ENCODE measurements at regions not wholly inside any gene's neighbourhood (a gene's known extent, or its start where the extent isn't known, plus 50 kb on each side); places are given as distances from the start of the nearest gene placed in this dataset.
A peak's percentile ranks its signal among the peaks of the same experiment; 100 is the strongest.
"Not testable (repeated sequence)": the region's sequence is repeated elsewhere in the genome, so short reads cannot be mapped to it uniquely, and the experiment has no call there.

- DNase-seq, result no peak
Measured at GRCh38 chr10:131838966-131839742, 61.7 kb upstream of the PPP2R2D start.

- not testable (repeated sequence) for DNase-seq
Measured at GRCh38 chr10:131839880-131840787, 60.7 kb upstream of the PPP2R2D start.

- no peak for DNase-seq
Measured at GRCh38 chr10:131840788-131841118, 60.1 kb upstream of the PPP2R2D start.

GRCh38 chr10:131841131-131841660 is 59.6 kb upstream of the PPP2R2D start:
- no peak for DNase-seq

GRCh38 chr10:131841661-131842139 is 59.1 kb upstream of the PPP2R2D start:
- no peak for DNase-seq

GRCh38 chr10:131842351-131843088 is 58.3 kb upstream of the PPP2R2D start:
- no peak for DNase-seq

GRCh38 chr10:131843089-131843595 is 57.7 kb upstream of the PPP2R2D start:
- DNase-seq, result no peak

- no peak for DNase-seq
Measured at GRCh38 chr10:131843881-131844284, 56.9 kb upstream of the PPP2R2D start.

GRCh38 chr10:131844529-131845084 is 56.2 kb upstream of the PPP2R2D start:
- no peak for DNase-seq

- DNase-seq, result no peak
Measured at GRCh38 chr10:131845505-131846239, 55.1 kb upstream of the PPP2R2D start.

GRCh38 chr10:131846240-131847101 is 54.3 kb upstream of the PPP2R2D start:
- DNase-seq, result no peak

- DNase-seq, result no peak
Measured at GRCh38 chr10:131847241-131847783, 53.5 kb upstream of the PPP2R2D start.

GRCh38 chr10:131848296-131848695 is 52.5 kb upstream of the PPP2R2D start:
- DNase-seq, result no peak

- no peak for DNase-seq
Measured at GRCh38 chr10:131848741-131849590, 51.8 kb upstream of the PPP2R2D start.

GRCh38 chr10:131849591-131850382 is 51.0 kb upstream of the PPP2R2D start:
- DNase-seq, result no peak

GRCh38 chr10:131850383-131850870 is 50.4 kb upstream of the PPP2R2D start:
- DNase-seq, result peak; percentile 48
